ENCODE measurements at regions not wholly inside any gene's neighbourhood (a gene's known extent, or its start where the extent isn't known, plus 50 kb on each side); places are given as distances from the start of the nearest gene placed in this dataset.

DNA sequence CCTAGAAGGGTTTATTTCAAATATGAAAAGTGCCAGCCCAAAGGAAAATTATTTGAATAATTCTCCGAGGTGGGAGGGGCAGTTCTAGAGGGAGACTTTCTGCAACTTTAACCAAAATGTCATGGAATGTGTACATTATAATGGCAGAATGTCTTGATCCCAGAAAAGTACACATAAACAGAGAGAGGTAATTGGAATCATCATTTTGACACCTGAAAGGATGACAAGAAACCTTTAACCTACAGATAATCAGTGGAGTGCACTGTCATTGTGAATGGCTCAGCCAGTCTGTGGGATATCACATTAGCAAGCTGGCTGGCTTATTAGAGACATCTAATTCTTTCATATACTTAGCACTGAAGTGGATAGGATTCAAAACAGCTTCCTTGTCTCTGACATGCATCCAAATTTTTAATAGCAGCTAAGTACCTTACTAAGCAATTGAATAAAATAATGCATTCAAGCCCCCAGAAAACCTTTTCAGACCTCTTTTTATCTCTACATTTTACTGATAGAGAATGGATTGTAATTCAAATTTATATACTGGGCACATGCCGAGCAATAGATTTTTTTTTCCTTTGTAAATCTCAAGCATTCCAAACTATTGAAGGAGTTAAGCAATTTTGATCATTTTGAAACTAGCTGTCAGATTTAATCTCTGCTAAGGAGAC is 468.6 kb downstream of the COG6 start:
- DNase-seq = no peak

DNA sequence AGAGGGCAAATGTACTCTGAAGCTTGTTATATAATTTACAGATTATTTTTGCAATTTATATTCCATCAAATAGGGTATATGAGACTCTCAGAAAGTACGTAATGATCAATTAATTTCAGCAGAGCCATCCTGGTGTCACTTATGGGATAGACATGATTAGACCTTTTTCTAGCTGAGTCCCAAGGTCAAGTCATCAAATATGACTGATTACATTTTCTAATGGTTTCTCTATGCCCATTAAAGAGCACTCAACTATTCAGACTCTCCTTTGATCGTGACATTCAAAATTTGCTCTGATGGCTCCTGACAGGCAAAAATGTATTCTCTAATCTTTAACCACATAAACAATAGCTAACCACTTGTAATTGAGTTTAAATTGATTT is 469.2 kb downstream of the COG6 start:
- DNase-seq = no peak

DNA sequence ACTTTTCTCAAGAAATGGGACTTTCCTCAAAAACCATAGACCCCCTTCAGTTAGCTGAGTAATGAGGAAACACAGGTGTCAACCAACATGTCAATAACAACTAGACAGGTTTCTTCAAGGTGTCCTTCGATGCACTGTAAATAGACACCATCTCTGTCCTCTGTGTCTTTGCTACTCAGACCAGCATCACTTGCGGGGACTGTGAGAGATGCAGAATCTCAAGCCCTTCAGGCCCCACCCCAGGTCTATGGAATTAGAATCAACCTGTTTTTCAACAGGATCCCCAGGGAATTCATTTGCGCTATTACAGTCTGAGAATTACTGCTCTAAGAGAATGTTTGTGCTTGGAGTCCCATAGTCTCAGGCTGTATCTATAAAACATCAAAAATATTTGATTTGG is 469.9 kb downstream of the COG6 start:
- no peak for DNase-seq

DNA sequence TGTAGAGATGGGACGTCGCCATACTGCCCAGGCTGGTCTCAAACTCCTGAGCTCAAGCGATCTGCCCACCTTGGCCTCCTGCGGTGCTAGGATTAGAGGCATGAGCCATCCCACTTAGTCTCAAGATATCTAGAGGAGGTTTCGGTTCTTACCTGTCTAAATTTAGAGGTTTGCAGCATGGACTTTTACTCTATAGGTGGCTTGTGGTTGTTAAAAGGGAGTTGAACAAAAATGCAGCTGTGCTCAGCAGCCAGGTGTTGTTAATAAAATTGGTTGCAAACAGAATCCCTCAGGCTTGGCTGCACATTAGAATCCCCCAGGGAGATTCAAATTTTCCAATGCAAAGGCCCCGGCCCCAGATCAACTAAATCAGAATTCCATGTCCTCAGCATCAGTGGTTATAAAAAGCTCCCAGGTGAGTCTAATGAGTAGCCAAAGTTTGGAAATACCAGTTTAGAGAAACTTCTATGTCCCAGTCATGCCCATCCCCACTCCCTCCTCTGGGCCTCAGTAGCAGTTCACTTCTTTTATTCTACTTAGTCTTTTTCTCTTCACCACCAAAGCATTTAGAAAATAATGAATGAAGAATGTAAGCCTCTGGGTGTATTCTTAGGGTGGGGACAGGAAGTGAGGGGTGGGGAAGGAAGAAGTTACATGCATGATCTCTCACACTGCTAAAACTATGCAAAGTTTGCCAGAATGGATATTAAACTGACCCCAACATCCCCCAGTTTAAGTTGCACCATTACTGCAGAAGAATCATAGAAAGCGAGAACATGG is 471.0 kb downstream of the COG6 start:
- no peak for DNase-seq

DNA sequence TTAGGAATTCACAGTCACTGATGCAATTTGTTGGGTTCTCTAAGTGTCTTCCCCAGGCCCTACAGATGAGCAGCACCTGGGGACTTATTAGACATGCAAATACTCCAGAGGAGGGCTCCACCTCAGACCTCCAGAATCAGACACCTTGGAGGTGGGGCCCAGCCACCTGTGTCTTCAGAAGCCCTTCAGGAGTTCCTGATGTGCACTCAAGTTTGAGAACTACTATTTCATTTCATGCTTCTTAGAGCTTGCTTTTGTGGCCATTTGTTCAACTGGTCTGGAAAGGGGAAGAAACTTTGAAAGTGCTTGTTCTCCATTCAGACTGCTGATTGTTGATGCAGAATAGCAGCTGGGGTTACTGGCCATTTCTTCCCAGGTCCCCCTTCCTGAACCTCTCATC is 472.0 kb downstream of the COG6 start:
- no peak for DNase-seq

DNA sequence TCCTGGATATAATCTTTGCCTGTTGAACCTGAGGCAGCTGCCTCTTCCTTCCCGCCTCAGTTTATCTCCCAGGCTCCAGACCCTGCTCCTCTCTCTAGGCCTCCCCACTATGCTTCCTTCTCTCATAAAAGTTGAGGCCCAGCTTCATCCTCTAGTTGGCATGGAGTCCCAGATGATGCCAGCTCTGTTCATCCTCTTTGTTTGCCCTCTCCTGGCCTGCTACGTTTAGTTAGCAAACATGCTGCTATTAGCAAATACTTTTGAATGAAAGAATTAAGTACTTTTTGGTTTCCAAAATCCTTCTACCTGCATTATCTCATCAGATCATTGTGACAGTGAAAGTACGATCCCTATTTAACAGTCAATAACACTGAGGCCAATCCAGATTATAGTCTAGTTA is 472.5 kb downstream of the COG6 start:
- no peak for DNase-seq

DNA sequence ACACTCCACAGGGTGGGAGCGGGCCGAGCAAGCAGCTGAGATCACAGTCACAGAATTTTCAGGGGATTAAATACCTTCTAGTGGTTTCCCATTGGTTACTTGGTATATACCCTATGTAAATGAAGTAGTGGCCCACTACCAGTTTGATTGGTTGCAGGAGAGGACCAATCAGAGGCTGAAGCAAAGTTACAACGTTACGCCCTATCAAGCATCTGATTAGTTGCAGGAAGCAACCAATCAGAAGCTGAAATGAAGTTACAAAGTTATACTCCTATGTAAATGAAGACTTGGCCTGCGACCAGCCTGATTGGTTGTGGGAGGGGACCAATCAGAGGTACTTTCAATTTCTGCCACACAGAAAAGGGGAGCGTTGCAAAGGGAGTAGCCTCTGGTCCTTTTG is 474.0 kb downstream of the COG6 start:
- DNase-seq = no peak

DNA sequence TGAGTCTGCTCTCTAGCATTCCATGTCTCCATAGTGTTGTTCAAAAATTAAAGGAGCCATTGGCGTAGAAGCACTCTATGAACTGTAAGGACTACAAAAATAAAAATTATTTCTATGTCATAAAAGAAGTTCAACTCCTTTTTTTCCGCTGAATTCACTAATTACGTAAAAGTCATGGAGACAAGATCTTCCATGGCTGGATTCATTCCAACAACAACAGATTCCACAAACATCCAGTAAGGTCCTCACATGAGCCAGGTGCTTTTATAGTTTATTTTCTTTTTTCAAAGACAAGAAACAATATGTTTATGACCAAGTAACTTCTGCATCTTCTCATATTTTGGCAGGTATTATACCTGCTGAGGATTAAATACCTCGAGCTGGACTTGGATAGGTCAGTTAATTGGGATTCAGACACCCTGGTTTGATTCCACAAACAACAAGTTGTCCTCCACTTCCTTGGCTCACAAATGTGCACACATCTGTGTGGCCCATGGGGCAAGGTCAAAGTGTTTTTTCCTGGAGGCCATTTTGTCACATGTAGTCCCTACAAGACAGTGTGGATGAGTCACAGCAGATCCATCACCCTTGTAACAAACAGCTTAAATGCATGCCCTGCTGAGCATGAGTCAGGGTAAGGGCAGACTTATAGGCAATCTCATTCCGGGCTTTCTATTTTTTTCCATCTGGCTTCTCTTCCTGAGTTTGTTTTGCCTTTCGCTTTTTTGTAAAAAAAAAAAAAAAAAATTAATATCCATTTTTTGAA is 475.6 kb downstream of the COG6 start:
- no peak for DNase-seq

DNA sequence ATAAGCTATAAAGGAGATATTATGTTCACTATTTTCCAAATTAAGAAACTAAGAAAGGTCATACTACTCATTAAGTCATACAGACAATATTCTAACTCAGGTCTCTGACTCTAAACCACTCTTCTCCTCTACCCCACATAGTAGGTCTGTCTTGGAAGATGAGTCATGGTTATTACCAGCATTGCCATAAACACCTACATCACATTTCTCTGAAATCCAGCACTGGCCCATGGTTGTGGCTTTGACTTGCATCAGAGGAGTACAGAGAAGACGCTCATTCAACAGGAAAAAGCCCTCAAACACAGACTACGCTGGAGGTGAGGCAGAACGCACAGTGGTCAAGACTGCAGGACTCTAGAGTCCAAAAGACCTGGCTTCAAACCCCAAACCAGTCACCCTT is 476.8 kb downstream of the COG6 start:
- DNase-seq = no peak

DNA sequence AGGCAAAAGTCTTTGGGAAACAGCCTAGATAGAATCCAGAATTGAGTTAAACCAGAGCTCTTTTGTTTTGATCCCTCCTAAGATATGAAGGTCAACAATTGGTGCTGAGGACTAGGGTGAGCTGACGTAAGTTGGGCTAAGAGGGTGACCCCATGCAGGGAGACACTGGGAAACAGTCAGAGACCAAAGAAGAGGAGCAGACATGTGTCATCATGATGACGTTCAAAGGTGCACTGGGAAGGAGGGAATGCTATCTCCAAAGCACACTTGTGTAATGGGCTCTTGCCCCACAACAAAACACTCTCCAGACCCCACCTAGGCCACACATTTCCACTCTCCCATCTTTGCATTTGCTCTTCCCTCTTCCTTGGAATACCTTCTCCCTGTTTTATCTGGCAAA is 481.4 kb downstream of the COG6 start:
- DNase-seq = no peak

DNA sequence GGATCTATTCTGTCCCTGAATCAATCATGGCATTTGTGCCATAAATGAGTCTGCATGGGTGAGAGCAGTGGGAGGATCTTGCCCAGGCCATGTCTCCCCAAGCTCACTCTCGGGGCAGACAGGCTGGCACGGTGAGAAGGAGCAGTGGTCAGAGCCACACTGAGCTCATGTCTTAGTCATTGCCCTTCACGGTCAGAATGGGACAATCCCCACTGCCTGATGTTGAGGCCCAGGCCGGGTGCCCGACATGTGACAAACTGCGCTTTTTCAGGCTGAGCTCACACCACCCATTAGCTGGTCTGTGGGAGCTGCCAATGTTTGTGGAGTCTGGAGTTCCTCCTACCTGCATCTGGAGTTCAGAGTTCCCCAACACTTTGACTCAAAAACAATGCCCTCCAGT is 481.9 kb downstream of the COG6 start:
- no peak for DNase-seq

DNA sequence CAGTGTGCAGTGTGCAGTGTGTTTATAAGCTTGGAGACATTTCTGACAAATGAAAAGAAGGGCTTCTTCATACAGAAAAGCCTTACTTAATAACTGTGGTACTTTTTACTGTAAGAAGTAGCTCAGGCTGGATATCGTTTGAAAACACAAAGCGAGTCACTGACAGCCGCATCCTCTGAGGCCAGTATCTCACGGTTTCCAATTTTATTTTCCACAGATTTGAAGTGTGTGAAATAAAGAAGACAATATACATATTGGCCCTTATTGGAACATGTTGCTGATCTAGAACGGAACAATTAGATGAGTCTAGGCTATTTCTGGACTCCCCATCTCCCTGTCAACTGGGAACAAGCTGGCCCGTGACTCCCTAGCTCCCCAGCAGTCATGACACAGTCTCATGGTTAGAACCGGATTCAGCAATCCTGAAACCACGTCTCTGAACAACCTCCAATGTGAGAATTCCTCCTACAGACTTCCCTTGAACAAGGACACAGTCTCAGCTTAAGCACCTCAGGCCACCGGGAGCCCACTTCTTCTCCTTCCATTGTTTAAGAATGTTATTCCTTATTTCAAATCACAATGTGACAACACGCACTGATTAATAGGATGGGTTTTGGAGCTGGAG is 484.5 kb downstream of the COG6 start:
- no peak for DNase-seq

DNA sequence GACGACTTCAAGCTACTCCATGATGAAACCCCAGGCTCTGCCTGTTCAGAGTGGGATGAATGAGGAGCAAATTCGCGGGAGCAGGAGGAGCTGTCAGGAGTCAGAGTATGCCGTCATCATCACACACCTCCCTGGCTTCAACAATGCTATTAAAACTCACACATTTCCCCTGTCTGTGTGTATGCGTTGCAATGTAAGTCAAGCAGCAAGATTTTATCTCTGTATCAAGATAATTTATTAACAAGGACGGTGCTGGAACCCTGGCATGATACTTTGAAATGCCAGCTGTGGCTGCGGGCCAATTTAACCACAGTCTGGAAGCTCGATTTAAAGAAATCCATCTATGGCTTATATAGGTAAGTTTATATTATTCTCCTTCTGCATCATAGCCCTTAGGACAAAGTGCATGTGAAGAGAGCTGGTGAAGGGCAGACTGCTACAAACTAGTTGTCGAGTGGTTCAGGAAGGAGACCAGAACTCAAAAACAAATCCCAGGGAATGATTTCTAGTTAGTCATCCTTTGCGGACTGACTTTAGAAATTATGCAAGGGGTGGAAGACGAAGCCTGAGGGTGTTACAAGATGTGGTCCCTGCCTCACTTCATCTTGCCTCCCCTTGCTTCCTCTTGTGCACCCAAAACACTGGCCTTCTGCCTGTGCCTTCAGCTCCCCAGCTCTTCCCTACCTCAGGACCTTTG is 486.5 kb downstream of the COG6 start:
- DNase-seq = no peak

DNA sequence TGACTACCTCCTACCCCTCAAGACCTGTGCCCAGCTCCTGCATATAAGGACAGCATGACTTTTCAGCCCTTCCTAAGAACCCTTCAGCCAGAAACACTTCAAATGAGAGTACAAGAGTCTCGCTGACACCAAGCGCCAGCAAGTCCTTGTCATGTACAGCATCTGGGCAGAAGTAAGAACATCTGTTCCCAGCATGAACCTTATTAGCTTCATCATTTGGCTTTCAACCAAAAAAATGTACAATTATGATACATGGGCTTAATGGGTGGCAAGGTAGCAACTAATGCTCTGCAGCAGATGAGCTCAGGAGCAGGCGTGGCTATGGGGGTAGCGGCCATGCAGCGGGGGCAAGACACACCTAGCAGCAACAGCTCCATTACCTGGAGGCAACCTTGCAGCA is 487.6 kb downstream of the COG6 start:
- DNase-seq = no peak

DNA sequence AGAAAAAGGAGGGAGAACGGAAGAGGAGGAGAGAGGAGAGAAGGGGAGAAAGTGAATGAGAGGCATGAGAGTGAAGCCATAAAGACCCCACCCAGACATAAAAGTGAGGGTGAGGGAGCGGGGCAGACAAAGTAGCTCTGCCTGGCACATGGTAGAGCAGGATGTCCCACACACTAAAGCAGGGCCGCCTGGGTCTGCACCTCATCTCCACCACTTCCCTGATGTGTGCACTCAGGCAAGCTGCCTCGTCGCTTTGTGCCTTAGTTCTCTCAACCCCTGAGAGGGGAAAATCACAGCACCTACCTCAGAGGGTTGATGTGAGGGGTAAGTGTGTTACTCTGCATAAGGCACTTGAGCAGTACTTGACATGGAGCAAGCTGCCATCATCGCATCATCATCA is 488.1 kb downstream of the COG6 start:
- DNase-seq = no peak

DNA sequence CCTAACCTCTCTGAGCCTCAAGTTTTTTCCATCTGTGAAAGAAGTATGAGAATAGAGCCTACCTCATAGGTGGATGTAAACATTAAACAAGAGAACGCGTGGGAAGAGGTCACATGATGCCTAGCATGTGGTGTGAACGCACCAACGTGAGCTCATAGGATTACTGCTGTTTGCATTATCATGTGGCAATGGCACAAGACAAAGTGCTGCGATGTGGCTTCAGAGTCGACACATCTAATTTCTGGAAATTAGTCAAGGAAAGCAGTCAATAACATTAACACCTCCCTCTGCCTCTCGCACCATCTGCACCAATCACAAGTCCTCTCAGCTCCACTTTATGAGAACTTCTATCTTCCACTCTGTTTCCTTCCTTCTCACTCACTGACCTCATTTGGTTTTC is 489.7 kb downstream of the COG6 start:
- no peak for DNase-seq

DNA sequence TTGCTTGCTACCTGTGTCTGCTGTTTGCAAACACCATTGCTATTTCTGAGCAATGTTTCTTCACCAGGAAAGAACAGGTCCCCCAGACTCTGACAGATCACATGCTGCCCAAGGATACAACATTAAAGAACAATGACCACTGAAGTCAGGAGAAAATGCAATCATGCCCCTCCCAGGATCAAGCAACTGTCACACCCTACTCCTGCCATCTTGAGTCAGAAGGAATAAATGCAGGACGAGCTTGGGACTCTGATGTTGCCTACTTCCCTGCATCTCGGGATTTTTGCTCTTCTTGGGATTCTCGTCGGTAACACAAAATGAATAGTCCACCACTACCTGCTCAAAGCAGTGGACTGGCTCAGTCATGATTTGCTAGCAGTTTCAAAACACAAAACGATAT is 490.6 kb downstream of the COG6 start:
- DNase-seq = no peak

DNA sequence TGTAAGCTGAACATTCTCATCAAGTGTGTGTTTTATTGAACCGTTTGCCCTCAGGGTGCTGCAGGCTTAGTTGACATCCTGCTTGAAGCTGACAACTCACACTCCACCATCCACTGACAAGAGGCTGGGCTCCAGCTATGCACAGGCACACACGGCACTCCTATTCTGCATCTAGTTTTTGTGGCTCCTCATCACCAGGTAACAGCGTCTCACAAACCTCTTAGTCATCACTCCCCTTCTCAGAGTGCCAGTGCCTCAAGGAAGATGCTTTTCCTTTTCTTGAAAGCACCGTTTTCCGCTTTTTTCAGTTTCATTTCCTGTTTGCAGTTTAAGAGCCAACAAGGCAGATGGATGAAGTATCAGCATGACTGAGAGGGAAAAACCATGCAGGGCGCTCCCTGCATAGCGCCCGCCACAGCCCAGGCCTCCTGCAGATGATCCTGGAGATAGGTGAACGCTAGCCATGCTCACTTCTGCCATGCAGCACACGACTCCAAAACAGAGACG is 491.2 kb downstream of the COG6 start:
- no peak for DNase-seq

DNA sequence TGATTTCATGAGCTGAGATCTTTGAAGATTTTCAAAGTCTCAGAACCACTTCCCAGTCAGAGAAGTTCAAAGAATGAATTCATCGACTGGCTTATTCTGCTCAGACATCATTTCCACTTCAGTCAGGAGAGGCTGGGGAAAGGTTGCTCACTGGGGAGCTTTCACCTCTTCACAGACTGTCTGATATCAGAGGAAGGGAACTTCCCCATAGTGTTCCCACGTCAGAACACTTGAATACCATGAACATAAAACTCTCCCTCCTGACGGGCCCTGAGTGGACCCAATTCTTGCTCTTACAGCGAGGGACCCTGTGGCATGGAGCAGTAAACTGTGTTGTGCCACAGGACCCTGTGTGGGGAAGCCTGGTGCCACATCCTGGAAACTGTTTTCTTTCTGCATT is 492.6 kb downstream of the COG6 start:
- no peak for DNase-seq

DNA sequence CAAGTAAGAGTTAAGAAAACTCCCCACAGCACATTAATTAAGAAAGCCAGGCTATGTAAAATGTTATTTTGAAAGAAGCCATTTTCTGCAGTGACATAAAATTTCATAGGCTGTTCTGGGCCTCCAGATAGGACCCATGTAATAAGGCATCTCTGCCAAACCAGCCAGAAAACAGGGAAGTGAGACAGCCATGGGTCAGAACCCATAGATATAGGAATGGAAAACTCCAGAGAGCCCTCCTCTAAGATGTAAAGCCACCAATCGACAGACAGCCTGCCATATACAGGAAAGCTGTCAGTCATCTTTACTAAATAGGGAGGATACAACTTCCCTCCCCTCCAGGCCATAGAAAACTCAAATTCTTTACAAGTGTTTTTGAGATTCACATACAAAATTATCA is 493.3 kb downstream of the COG6 start:
- no peak for DNase-seq

DNA sequence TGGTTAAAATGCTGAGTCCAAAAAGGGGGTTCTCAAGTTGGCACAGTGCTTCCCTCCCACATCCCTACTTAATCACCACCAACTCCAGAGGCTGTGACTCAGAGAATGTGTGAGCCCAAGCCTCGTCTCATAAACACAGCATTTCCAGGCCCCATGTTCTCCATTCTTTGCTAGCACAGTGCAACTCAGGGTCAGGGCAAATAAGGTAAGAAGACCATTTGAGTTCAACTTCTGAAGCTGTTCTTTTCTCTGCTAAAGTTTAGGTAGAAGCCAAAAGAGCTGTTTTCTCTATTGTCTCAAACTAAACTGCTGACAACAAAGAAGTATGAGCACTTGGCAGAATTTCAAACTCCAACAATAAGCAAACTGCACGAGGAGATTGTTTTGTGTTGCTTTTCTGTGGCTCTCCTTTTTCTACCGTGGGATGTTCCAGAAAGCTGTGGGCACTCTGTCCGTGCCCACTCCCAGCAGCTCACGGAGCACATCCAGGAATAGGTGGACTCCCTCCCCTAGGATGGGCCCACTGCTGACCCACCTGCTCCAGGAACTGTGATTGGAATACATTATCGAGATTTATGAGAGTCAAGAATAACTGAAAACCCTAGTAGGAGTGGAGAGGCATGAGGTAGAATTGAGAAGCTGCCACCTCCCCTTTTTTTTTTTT is 494.3 kb downstream of the COG6 start:
- no peak for DNase-seq

DNA sequence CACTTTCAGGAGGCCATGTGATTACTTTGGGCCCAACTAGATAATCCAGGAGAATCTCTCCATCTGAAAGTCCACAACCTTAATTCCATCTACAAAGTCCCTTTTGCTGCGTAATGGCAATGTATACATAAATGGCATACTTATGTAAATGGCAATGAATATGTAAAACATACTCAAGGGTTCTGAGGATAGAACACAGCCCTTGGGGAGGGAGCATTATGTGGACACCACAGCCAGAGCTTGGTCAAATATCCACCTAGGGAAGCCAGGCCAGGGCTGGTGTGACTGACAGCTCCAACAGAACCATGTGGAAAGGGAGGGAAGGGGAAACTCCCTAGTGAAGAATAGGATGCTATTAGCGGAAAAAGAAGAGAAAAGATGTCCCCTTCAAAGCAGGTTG is 496.2 kb downstream of the COG6 start:
- no peak for DNase-seq

All from SHP77 treated with DMSO at 0.1 percent for 48 hours (cell line).